NCI-H1694 treated with DMSO at 0.1 percent for 48 hours (cell line): ENCODE measurements at regions not wholly inside any gene's neighbourhood (a gene's known extent, or its start where the extent isn't known, plus 50 kb on each side); places are given as distances from the start of the nearest gene placed in this dataset.

Experiments used
- DNase-seq: peaks from one replicate; lab custom pipeline; 2025; lab: John Stamatoyannopoulos, UW

DNA sequence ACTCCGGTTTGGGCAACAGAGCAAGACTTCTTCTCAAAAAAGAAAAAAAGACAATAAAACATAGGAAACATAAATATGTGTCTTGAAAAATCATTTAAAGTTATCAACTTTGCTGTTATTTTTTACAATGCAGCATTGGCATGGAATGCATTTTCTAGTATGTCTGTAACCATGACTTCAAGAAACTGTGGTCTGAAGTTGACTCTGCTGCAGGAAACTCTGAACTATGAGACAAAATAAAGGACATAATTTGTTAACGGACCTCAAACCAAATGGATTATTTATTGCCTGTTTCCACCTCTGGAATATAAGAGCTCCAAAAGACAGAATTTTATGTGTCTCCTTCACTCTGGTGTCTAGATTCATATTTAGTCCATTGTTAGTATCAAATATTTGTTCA is 79.1 kb downstream of the TRIB2 start:
- no peak for DNase-seq

- no peak for DNase-seq
These were observed 79.9 kb downstream of the TRIB2 start for GRCh38 chr2:12796657-12797056.

DNA sequence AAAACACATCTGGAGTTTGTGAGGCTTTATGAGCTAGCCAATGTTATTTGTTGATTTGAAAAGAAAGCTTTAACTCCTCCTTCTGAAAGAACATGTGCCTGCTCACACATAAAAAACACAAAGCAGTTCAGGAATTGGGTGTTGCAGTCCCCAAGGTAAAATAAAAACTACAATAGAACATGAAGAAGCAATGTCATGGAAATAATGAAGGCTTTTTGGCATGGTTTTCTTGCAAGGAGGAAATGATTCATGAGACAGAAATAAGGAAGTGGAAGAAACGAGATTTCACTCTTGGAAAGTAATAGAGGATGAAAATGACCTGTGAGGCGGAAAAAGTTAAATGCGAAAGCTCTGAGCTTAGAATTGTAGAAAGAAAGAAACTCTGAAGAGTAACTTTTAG is 81.1 kb downstream of the TRIB2 start:
- no peak for DNase-seq

GRCh38 chr2:12803607-12804006 is 86.9 kb downstream of the TRIB2 start:
- DNase-seq = no peak

- no peak for DNase-seq
These were observed 87.5 kb downstream of the TRIB2 start for GRCh38 chr2:12804091-12804856.

GRCh38 chr2:12805033-12805432 is 88.3 kb downstream of the TRIB2 start:
- DNase-seq = no peak

DNA sequence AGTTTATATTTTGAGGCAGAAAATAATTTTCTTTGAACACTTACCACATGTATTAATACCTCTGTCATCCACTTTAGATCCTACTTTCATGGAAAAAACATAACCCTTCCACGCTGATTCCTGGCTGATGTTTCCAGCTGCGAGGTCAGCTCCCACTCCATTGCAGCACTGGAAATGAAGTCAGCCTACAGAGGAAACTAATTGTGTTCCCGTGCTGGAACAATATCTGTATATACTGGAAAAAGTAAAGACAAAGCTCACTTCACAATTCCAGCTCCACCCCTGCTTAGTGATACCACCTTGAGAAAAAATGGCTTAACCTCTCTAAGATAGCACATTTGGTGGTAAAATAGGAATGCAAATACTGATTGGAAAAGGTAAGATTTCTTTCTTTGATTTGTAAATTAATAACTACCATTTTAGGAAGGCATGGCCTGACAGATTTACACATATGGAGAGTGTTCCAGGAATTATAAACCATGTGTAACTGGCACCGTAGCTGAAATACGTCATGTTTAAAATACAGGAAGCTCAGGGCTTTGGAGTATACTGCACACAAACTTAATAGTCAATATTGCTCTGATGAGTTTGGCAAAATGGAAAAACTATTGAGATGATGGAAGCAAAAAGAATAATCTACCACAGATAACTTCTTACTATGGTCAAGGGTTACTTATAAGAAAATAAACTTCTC is 90.0 kb downstream of the TRIB2 start:
- DNase-seq = no peak

DNA sequence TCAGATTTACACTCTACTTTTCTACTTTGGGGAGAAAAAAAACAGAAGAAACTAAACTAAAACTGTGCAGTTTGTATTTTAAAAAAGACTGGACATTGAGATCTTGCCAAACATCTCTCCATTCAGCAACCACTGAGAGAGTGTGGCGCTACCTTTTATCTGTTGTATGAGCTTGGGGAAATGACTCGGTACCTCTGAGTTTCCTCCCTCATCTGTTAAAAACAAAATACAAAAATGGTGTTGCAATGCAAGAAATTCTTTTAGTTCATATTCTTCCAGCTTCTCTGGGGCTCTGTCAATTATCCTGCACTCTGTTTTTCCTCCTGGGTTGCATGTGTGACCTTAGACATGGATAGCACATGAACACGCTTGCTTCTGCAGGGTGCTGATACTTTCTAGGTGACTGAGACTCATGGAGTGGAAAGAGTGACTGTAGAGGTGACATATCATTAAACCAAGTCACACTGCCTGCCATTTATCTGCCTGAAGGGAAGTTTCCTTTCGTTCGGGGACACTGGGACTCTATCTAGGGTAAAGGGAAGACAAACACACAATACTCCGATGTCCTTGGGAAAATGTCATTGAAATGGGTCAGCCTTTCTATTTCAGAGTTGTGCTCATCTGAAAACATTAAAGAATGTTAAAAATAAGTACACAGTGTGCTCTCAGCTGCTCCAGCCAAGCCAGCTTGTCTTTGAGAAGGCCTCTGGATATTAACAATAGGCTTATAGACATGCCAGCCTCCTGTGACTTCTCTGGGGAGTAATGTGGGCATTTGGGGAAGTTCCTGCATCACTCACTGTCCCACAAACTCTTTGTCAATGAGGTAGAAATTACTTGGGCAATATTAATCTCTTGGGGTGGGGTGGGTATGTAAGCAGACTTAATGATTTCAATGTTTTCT is 91.4 kb downstream of the TRIB2 start:
- no peak for DNase-seq

DNA sequence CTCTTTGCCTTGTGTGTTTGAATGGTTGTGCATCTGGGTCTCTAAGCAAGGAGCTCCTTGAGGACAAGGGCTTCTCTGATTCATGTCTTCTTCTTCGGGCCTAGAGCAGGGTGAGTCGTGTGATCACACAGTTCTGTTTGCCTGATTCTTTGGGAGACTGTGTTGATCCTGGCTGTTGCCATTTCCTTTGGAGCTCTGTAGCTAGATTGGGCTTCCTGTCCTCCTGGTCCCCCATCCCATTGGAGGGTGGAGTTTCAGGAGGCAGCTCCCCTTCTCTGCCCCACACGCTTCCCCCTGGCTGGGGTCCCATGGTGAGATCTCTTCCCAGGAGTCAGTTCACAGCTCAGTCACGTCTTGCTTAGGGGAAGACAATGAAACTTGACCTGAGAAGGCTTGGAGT is 92.8 kb downstream of the TRIB2 start:
- DNase-seq = no peak

GRCh38 chr2:12811916-12812315 is 95.2 kb downstream of the TRIB2 start:
- DNase-seq = no peak

DNA sequence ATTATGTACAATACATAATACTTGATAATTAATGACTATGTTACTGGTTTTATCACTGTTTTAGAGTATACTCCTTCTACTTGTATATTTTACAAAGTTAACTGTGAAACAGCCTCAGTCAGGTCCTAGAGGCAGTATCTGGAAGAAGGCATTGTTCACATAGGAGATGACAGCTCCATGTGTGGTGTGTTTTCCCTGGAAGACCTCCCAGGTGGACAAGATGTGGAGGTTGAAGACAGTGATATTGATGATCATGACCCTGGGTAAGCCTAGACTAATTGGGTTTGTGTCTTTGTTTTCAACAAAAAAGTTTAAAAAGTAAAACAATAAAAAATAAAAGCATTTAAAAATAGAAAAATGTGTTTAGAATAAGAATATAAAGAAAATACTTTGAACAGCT is 96.4 kb downstream of the TRIB2 start:
- no peak for DNase-seq

GRCh38 chr2:12816379-12817306 is 99.9 kb downstream of the TRIB2 start:
- no peak for DNase-seq

DNA sequence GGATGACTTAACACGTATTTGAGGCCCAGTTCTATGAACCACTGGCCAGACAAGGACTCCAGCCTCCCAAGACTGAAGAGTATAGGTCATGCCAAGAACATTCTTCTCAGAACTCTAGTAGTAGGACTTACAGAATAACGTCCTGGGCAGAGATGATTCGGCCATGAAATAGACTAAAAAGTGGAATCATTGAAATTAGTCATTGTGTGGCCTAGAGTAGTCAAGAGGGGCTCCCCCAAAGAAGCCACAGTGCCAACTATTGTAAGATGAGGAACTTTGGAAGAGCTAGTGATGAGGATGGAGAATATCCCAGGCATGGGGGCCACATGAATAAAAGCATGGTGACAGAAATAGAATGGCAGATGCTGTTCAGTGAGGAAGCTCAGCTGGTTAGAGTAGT is 101.1 kb downstream of the TRIB2 start:
- no peak for DNase-seq

GRCh38 chr2:12818416-12819102 is 101.8 kb downstream of the TRIB2 start:
- DNase-seq = no peak

DNA sequence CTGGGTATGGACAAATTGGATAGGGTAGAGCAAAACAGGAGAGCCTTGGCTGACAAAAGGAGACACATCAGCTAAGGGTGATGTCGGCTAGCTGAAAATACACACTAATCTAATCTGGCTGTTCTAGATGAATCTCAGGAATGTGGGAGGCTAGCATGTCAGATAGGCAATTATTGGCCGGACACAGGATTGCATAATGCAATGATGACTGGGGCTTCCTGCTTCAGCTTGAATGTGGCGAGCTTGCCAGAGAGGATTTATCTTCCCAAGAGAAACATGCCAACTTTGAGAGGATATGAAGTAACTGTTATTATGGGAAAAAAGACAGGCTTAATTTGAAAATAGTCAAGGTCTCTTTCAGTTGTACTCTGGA is 102.4 kb downstream of the TRIB2 start:
- no peak for DNase-seq

DNA sequence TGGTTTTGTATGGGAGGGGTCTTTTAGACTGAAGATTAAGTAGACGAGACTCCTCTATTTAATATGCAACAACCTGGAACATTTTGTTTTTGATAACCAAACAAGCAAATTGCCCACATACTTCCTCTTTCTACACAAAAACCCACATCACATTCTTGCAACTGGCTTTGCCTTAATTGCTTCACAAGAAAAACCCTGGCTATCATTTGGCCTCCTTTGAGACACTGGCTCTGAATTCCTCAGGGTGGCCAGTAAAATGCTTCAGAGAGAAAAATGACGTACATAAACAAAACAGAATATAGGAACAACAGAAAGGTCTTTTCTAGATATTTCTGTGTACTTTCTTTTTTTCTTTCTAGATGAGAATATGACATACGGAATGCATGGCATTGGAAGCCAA is 103.0 kb downstream of the TRIB2 start:
- no peak for DNase-seq

DNA sequence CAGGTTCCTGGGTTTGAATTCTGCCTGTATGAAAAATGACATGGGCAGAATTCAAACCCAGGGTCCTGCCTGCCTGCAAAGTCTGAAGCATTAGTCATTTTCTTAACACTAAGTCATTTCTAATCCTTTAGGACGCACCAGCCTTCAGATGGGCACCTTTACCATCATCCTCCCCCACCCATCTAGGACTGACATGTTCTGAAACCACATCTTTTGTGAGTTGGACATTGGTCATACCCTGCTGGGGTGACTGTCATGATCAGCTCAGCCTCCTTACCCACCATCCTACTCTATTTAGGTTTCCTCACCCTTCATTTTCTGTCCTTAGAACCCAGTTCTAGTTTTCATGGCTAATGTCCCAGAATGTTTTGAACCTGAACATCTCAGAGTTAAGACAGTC is 104.9 kb downstream of the TRIB2 start:
- DNase-seq = no peak

DNA sequence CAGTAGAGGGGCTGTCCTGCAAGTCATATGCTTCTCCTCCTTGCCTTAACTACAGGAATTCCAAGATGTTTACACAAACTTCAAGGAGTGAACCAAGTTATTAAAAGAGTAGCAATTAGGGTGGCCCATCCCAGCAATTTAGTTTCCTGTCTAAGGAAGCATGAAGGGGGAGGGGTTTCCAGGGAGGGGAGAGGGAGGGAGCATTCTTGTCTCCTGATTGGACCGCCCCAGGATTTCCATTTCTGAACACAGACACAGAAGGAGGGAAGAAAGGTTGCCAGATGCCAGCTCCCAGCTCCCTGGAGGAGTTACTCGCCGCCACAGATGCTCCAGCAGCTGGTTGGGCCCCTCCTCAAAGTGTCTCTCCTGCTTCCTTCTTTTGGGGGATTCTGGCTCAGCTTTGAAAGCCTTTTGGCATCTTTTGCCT is 107.6 kb downstream of the TRIB2 start:
- no peak for DNase-seq

GRCh38 chr2:12824778-12825379 is 108.1 kb downstream of the TRIB2 start:
- no peak for DNase-seq

- no peak for DNase-seq
These were observed 110.0 kb downstream of the TRIB2 start for GRCh38 chr2:12826781-12827180.

DNA sequence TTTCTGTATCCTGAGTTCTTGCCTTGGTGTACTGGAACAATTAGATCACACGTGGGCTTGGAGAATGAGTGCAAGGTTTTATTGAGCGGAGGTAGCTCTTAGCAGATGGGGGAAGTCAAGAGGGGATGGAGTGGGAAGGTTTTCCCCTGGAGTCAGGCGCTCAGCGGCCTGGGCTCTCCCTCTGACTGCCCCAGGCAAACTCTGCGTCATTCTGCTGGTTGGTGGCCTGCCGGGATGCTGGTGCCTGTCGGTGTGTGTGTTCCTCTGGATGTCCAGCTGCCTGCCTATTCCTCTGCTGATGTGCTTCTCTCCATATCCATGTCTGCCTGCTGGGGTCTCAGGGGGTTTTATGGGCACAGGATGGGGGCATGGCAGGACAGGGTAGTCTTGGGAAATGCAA is 111.0 kb downstream of the TRIB2 start:
- no peak for DNase-seq
